Astrocyte (in vitro differentiated cells and primary cell): ENCODE measurements at regions not wholly inside any gene's neighbourhood (a gene's known extent, or its start where the extent isn't known, plus 50 kb on each side); places are given as distances from the start of the nearest gene placed in this dataset.

ENCODE experiments used
- DNase-seq: peaks from one replicate; pipeline ENCODE4 v3.0.0-alpha.2; 2010; ENCODE audit warnings: low read depth
- FAIRE-seq: peaks from 2 replicates; lab custom pipeline; 2011; peaks lifted over from hg19 to GRCh38; lab: Jason Lieb, UNC
- H2AFZ ChIP-seq: 2 replicates; pipeline ENCODE4 v1.6.0; 2012; ENCODE audit warnings: low read depth, low read length, inconsistent platforms
- H3K27ac ChIP-seq: 2 replicates; pipeline ENCODE4 v1.5.1; 2011; ENCODE audit warnings: low read depth, low read length, inconsistent platforms
- H3K27me3 ChIP-seq: 2 replicates; pipeline ENCODE4 v1.6.0; 2011; ENCODE audit warnings: low read length, inconsistent platforms; ENCODE audit not compliant: insufficient read depth
- H3K36me3 ChIP-seq: 2 replicates; pipeline ENCODE4 v1.5.1; 2011; ENCODE audit warnings: low read length, inconsistent platforms; ENCODE audit not compliant: insufficient read depth
- H3K4me1 ChIP-seq: 2 replicates; pipeline ENCODE4 v1.5.1; 2011; ENCODE audit warnings: low read length, inconsistent platforms; ENCODE audit not compliant: insufficient read depth
- H3K4me2 ChIP-seq: 2 replicates; pipeline ENCODE4 v1.6.0; 2012; ENCODE audit warnings: low read length, inconsistent platforms
- H3K4me3 ChIP-seq: 2 replicates; pipeline ENCODE4 v1.5.1; 2011; ENCODE audit warnings: low read depth, mild to moderate bottlenecking, low read length, inconsistent platforms; ENCODE audit not compliant: insufficient read depth
- H3K79me2 ChIP-seq: 2 replicates; pipeline ENCODE4 v1.6.0; 2012; ENCODE audit warnings: mild to moderate bottlenecking, low read length, inconsistent platforms; ENCODE audit not compliant: insufficient read depth
- H3K9ac ChIP-seq: 2 replicates; pipeline ENCODE4 v1.6.0; 2012; ENCODE audit warnings: mild to moderate bottlenecking, low read length, inconsistent platforms
- H3K9me3 ChIP-seq: 2 replicates; pipeline ENCODE4 v1.5.1; 2012; ENCODE audit warnings: low read depth, mild to moderate bottlenecking, low read length, inconsistent platforms; ENCODE audit not compliant: insufficient read depth
- H4K20me1 ChIP-seq: 2 replicates; pipeline ENCODE4 v1.6.0; 2012; ENCODE audit warnings: low read length, inconsistent platforms; ENCODE audit not compliant: insufficient read depth
- H3K27ac Mint-ChIP-seq: one replicate; pipeline ENCODE4 v1.8.0; 2021; ENCODE audit warnings: mild to moderate bottlenecking, mixed read lengths; ENCODE audit not compliant: unreplicated experiment
- H3K27me3 Mint-ChIP-seq: one replicate; pipeline ENCODE4 v1.8.0; 2021; ENCODE audit warnings: low read depth, mixed read lengths; ENCODE audit not compliant: unreplicated experiment
- H3K36me3 Mint-ChIP-seq: one replicate; pipeline ENCODE4 v1.8.0; 2021; ENCODE audit warnings: low read depth, mixed read lengths; ENCODE audit not compliant: unreplicated experiment
- H3K4me1 Mint-ChIP-seq: one replicate; pipeline ENCODE4 v1.8.0; 2021; ENCODE audit warnings: low read depth, mixed read lengths; ENCODE audit not compliant: unreplicated experiment
- H3K4me3 Mint-ChIP-seq: one replicate; pipeline ENCODE4 v1.8.0; 2021; ENCODE audit warnings: mild to moderate bottlenecking, moderate library complexity, mixed read lengths; ENCODE audit not compliant: unreplicated experiment
- H3K9me3 Mint-ChIP-seq: one replicate; pipeline ENCODE4 v1.8.0; 2021; ENCODE audit warnings: mild to moderate bottlenecking, mixed read lengths; ENCODE audit not compliant: unreplicated experiment
- CTCF ChIP-seq: IDR thresholded peaks from 2 replicates; pipeline ENCODE4 v1.5.1; 2011; ENCODE audit warnings: low read depth, mild to moderate bottlenecking, inconsistent platforms, low read length, moderate library complexity; ENCODE audit not compliant: insufficient read depth
- EZH2 ChIP-seq: IDR thresholded peaks from 2 replicates; pipeline ENCODE4 v1.6.1; 2012; ENCODE audit warnings: mild to moderate bottlenecking, low read length, inconsistent platforms; ENCODE audit not compliant: insufficient read depth

GRCh38 chr1:101142244-101142643 is 94.6 kb upstream of the S1PR1 start:
- Histone ChIP-seq H3K9ac (no peak overlapping the region), H3K27me3 (no peaks in the 10 kb centered on the region), H3K4me2 (no peak overlapping the region), H3K9me3 (no peaks in the 10 kb centered on the region), H3K4me1 (no peaks in the 10 kb centered on the region), H3K27ac (no peak overlapping the region), H4K20me1 (no peaks in the 10 kb centered on the region), H3K4me3 (no peak overlapping the region), H3K36me3 (no peaks in the 10 kb centered on the region), H3K79me2 (no peaks in the 10 kb centered on the region), H2AFZ (no peak overlapping the region)
- Mint-ChIP-seq H3K9me3 (peaks cover 3% of the 10 kb centered on the region), H3K4me3 (no peak overlapping the region), H3K27ac (no peak overlapping the region), H3K4me1 (peaks cover 9% of the 10 kb centered on the region), H3K36me3 (no peaks in the 10 kb centered on the region), H3K27me3 (no peaks in the 10 kb centered on the region)
- no peak for TF ChIP-seq CTCF
- no peak for FAIRE-seq
- no peak for DNase-seq

GRCh38 chr1:101141376-101141775 is 95.4 kb upstream of the S1PR1 start:
- Histone ChIP-seq H3K9me3 (no peaks in the 10 kb centered on the region), H3K4me1 (peaks cover 6% of the 10 kb centered on the region), H2AFZ (no peak overlapping the region), H4K20me1 (no peaks in the 10 kb centered on the region), H3K4me3 (no peak overlapping the region), H3K36me3 (no peaks in the 10 kb centered on the region), H3K27me3 (no peaks in the 10 kb centered on the region), H3K27ac (no peak overlapping the region), H3K9ac (no peak overlapping the region), H3K4me2 (no peak overlapping the region), H3K79me2 (no peaks in the 10 kb centered on the region)
- peaks cover 3% of the 10 kb centered on the region for H3K9me3 Mint-ChIP-seq
- H3K27me3 Mint-ChIP-seq: no peaks in the 10 kb centered on the region
- H3K4me3 Mint-ChIP-seq: no peak overlapping the region
- TF ChIP-seq CTCF: no peak
- no peak for TF ChIP-seq EZH2
- no peak for FAIRE-seq
- no peaks in the 10 kb centered on the region for H3K36me3 Mint-ChIP-seq
- H3K27ac Mint-ChIP-seq: no peak overlapping the region
- no peak for DNase-seq
- peaks cover 14% of the 10 kb centered on the region for H3K4me1 Mint-ChIP-seq

DNA sequence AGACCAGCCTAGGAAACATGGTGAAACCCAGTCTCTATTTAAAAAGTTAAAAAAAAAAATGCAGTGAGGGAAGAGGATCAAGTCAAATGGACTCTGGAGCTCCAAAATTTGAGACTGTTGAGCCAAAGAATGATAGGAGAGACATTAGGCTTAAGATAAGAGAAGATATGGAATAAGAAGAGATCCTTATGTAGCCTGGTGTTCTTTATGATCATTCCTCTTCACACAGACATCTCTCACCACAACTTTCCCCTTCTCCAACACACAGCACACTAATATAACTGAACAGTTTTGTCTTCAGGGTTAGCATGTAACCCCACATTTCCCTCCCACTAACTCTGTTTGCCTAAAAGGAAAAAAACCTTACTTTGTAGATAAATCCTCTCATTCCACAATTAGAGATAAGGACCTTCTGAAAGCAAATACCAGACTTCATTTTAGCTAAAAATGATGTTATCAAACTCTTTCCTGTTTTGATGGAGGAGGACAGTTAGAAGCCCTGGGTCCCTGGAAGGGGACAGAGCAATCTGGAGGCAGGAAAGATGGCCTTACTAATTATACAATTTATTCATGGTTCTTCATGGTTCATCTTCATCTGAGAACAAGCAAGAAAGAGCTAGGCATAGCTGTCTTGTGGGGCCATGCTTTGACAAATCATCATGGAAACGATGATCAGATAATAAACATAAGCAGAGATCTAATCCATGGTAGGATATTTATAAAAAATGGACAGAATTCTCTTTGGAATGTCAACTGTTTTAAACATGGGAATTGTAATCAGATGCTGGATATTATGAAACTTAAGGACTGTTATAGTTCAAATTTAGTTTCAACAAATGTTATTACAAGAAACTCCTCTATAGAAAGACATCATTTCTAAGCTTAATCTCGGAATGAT is 96.7 kb upstream of the S1PR1 start:
- Histone ChIP-seq H3K79me2 (no peaks in the 10 kb centered on the region), H3K9me3 (no peaks in the 10 kb centered on the region), H3K9ac (no peak overlapping the region), H3K27ac (no peak overlapping the region), H2AFZ (no peak overlapping the region), H3K4me3 (no peak overlapping the region), H3K4me1 (peaks cover 6% of the 10 kb centered on the region), H3K4me2 (no peak overlapping the region), H3K27me3 (no peaks in the 10 kb centered on the region), H4K20me1 (no peaks in the 10 kb centered on the region), H3K36me3 (no peaks in the 10 kb centered on the region)
- Mint-ChIP-seq H3K9me3 (peaks cover 3% of the 10 kb centered on the region), H3K4me1 (peaks cover 14% of the 10 kb centered on the region), H3K4me3 (no peak overlapping the region), H3K36me3 (no peaks in the 10 kb centered on the region), H3K27me3 (no peaks in the 10 kb centered on the region), H3K27ac (no peak overlapping the region)
- FAIRE-seq (no peak), DNase-seq (no peak)
- TF ChIP-seq CTCF (no peak), EZH2 (no peak)
